CD8-positive, alpha-beta memory T cell (primary cell): ENCODE measurements at regions not wholly inside any gene's neighbourhood (a gene's known extent, or its start where the extent isn't known, plus 50 kb on each side); places are given as distances from the start of the nearest gene placed in this dataset.
A peak's percentile ranks its signal among the peaks of the same experiment; 100 is the strongest.

Source experiments
- CTCF ChIA-PET: fragments of 350-600 bp; sonication (Branson Sonifier 250); formaldehyde crosslinking; loops from one replicate; lab custom pipeline; 2021; ENCODE audit warnings: antibody characterized with exemption; lab: Charles Lee
- POLR2A ChIA-PET: fragments of 350-600 bp; sonication (Branson Sonifier 250); formaldehyde crosslinking; loops from one replicate; lab custom pipeline; 2021; ENCODE audit warnings: antibody characterized with exemption; lab: Charles Lee
- DNase-seq, 5 donors: peaks; one replicate each; pipeline versions ENCODE4 v3.0.0 to v3.0.0-alpha.2; 2020 to 2022; ENCODE audit warnings: mixed read lengths in 1 of 5
- H3K27ac ChIP-seq: one replicate; pipeline ENCODE4 v1.7.0; 2013; ENCODE audit warnings: low read depth, mild to moderate bottlenecking, low read length, moderate library complexity
- H3K27me3 ChIP-seq: 2 replicates; pipeline ENCODE4 v1.7.0; 2013; ENCODE audit warnings: low read length, mild to moderate bottlenecking; ENCODE audit not compliant: insufficient read depth, poor library complexity, severe bottlenecking
- H3K36me3 ChIP-seq: 2 replicates; pipeline ENCODE4 v1.7.0; 2013; ENCODE audit warnings: mild to moderate bottlenecking, low read length, moderate library complexity; ENCODE audit not compliant: insufficient read depth
- H3K4me1 ChIP-seq: 2 replicates; pipeline ENCODE4 v1.7.0; 2013; ENCODE audit warnings: mild to moderate bottlenecking, low read length, moderate library complexity; ENCODE audit not compliant: insufficient read depth
- H3K4me3 ChIP-seq: 2 replicates; pipeline ENCODE4 v1.7.0; 2013; ENCODE audit warnings: mild to moderate bottlenecking, low read length
- H3K9me3 ChIP-seq: 2 replicates; pipeline ENCODE4 v1.7.0; 2013; ENCODE audit warnings: mild to moderate bottlenecking, low read length
- H3K27ac Mint-ChIP-seq, 8 donors: one replicate each; pipeline ENCODE4 v1.8.0; 2020 to 2021; ENCODE audit warnings: mixed read lengths in 8 of 8, mild to moderate bottlenecking in 6 of 8, inconsistent platforms in 3 of 8, moderate library complexity in 3 of 8
- H3K27me3 Mint-ChIP-seq, 2 donors: one replicate each; pipeline ENCODE4 v1.8.0; 2020 to 2021; ENCODE audit warnings: mixed read lengths in 2 of 2, mild to moderate bottlenecking in 1 of 2, moderate library complexity in 1 of 2
- H3K36me3 Mint-ChIP-seq, 3 donors: one replicate each; pipeline ENCODE4 v1.8.0; 2020 to 2021; ENCODE audit warnings: mixed read lengths in 3 of 3, inconsistent platforms in 1 of 3, mild to moderate bottlenecking in 1 of 3
- H3K4me1 Mint-ChIP-seq, 3 donors: one replicate each; pipeline ENCODE4 v1.8.0; 2020 to 2021; ENCODE audit warnings: mixed read lengths in 3 of 3, inconsistent platforms in 1 of 3, mild to moderate bottlenecking in 1 of 3
- H3K4me3 Mint-ChIP-seq, 7 donors: one replicate each; pipeline ENCODE4 v1.8.0; 2020 to 2021; ENCODE audit warnings: mixed read lengths in 7 of 7, mild to moderate bottlenecking in 6 of 7, moderate library complexity in 4 of 7, inconsistent platforms in 2 of 7
- H3K9me3 Mint-ChIP-seq, 5 donors: one replicate each; pipeline ENCODE4 v1.8.0; 2020 to 2022; ENCODE audit warnings: mixed read lengths in 5 of 5, mild to moderate bottlenecking in 3 of 5, moderate library complexity in 2 of 5, inconsistent platforms in 1 of 5

DNA sequence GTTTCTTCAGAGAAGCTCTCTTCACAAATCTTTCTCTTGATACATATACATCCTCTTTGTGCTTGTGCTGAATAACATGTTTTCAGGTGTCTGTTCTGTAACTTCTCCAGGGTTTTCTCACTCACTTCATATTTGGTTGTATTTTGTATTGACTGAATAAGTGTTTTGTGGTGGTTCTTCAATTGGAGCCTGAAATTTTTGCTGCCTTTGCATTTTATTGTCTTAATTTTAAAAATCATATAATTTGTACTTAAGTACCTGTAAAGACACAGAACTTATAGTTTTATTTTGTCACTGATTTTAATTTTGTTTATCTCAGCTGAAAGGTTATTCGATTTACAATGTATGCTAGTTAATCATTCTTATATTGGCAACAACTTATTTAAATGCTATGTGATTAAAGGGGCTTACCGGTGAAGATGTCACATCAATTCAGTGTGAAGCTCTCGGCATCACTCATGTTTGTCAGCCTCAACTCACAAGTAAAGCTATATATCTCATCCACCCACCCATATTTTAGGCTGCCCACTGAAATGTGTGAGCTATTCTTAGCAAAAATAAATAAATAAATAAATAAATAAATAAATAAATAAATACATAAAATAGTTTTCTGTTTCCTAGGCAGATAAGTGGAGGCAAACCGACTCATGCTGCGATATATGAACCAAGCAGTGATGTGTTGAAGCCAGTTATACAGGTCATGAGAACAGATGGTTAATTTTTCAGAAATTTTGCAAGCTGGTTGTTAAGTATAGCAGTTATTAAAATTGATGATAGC, 76.4 kb upstream of the FSTL5 start:
- Mint-ChIP-seq H3K27ac (no peak overlapping the region), H3K36me3 (no peaks in the 10 kb centered on the region), H3K4me1 (no peaks in the 10 kb centered on the region), H3K4me3 (no peak overlapping the region), H3K27me3 (peaks cover 0 to 1% of the 10 kb centered on the region in 2 donors), H3K9me3 (peaks cover 4 to 18% (median 11%) of the 10 kb centered on the region in 5 donors)
- no peak overlapping the region for H3K27ac ChIP-seq
- ChIA-PET POLR2A (no interaction called here), CTCF (interaction anchor here (0.6 to 1.4 kb wide), 2 partner anchors 9 to 1004 kb away, joined by 3 read pairs; no protein-coding TSS in a partner anchor)
- no peaks in the 10 kb centered on the region for H3K27me3 ChIP-seq
- no peak overlapping the region for H3K4me3 ChIP-seq
- no peaks in the 10 kb centered on the region for H3K36me3 ChIP-seq
- no peak for DNase-seq
- no peaks in the 10 kb centered on the region for H3K9me3 ChIP-seq
- H3K4me1 ChIP-seq, result no peaks in the 10 kb centered on the region

DNA sequence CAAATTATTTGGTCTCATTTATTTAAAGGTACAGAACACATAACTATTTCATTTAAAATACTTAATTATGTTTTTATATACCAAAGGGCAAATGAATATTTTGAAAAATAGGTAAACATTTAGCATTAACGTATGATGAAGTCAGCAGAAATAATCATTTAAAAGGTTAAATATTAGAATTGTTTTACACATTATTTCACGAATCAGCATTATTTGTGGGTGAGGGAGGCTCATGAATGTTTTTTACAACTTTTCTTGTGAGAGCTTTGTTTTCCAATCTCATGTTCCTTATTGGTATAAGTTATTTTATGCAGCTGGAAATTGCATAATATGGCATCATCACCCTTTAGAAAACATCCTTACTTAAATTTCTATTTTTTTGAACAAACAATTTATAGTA, 73.9 kb upstream of the FSTL5 start:
- no peaks in the 10 kb centered on the region for H3K36me3 ChIP-seq
- no peak overlapping the region for H3K4me3 ChIP-seq
- H3K4me1 ChIP-seq, result no peaks in the 10 kb centered on the region
- ChIA-PET CTCF (no interaction called here), POLR2A (no interaction called here)
- no peaks in the 10 kb centered on the region for H3K27me3 ChIP-seq
- Mint-ChIP-seq H3K9me3 (peaks cover 6 to 18% (median 8%) of the 10 kb centered on the region in 5 donors), H3K4me3 (no peak overlapping the region), H3K27ac (no peak overlapping the region), H3K27me3 (no peaks in the 10 kb centered on the region), H3K4me1 (no peaks in the 10 kb centered on the region), H3K36me3 (no peaks in the 10 kb centered on the region)
- H3K27ac ChIP-seq, result no peak overlapping the region
- no peak for DNase-seq
- H3K9me3 ChIP-seq, result no peaks in the 10 kb centered on the region

DNA sequence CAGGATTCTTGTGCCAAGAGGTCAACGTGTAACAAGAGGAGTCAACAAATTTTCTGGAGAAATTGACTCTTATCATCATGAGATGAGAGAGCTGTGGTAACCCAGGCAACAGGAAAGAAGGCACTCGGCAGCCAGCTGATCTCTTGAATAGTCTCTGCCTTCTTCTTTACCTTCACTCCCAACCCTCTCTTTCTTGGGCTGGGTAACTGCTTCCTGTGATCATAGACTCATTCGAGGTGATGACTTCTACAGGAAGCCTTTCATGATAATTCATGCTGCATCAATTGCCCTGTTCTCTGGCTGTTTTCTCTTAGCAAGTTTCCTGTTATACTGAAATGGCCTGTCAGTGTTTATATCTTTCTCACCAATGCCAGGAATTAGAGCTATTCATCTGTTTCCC, 70.8 kb upstream of the FSTL5 start:
- Mint-ChIP-seq H3K4me1 (no peaks in the 10 kb centered on the region), H3K27me3 (no peaks in the 10 kb centered on the region), H3K9me3 (peaks cover 8 to 23% (median 10%) of the 10 kb centered on the region in 5 donors), H3K36me3 (no peaks in the 10 kb centered on the region), H3K4me3 (no peak overlapping the region), H3K27ac (no peak overlapping the region)
- Histone ChIP-seq H3K27me3 (no peaks in the 10 kb centered on the region), H3K4me3 (no peak overlapping the region), H3K9me3 (no peaks in the 10 kb centered on the region), H3K36me3 (no peaks in the 10 kb centered on the region), H3K27ac (no peak overlapping the region), H3K4me1 (no peaks in the 10 kb centered on the region)
- ChIA-PET POLR2A (no interaction called here), CTCF (no interaction called here)
- DNase-seq, result peak in 1 of 5 donors; percentile 9

DNA sequence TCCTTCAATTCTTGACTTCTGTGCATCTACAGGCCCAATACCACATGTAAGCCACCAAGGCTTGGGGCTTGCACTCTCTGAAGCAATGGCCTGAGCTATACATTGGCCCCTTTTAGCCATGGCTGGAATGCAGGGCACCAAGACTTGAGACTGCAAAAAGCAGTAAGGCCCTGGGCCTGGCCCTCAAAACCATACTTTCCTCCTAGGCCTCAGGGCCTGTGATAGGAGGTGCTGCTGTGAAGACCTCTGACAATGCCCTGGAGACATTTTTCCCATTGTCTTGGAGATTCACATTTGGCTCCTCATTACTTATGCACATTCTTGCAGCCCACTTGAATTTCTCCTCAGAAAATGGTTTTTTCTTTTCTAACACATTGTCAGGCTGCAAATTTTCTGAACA, 68.5 kb upstream of the FSTL5 start:
- Histone ChIP-seq H3K4me3 (no peak overlapping the region), H3K36me3 (no peaks in the 10 kb centered on the region), H3K9me3 (no peaks in the 10 kb centered on the region), H3K27ac (no peak overlapping the region), H3K4me1 (no peaks in the 10 kb centered on the region), H3K27me3 (no peaks in the 10 kb centered on the region)
- no peak overlapping the region for H3K27ac Mint-ChIP-seq
- H3K36me3 Mint-ChIP-seq, result no peaks in the 10 kb centered on the region
- ChIA-PET CTCF (no interaction called here), POLR2A (no interaction called here)
- H3K27me3 Mint-ChIP-seq, result no peaks in the 10 kb centered on the region
- no peak for DNase-seq
- no peak overlapping the region for H3K4me3 Mint-ChIP-seq
- peaks cover 8 to 24% (median 9%) of the 10 kb centered on the region in 5 donors for H3K9me3 Mint-ChIP-seq
- H3K4me1 Mint-ChIP-seq, result no peaks in the 10 kb centered on the region

DNA sequence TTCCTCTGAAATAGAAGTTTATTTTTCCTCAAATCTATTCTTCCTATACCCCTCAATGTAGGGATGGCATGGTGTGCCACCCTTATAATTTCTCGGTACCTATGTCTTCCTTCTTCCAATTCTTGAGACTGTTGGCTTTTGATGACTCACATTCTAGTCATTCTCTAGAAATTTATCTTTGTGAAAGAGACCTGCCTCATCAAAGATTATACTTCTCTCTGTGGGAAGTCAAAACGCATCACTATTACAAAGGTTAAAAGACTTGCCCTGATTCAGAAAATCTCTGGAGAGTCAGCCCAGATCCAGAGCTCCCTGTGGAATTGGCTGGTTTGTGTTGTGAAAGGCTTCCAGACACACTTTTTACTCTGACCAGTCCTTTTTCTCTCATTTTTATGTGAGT, 65.9 kb upstream of the FSTL5 start:
- Histone ChIP-seq H3K36me3 (no peaks in the 10 kb centered on the region), H3K4me1 (no peaks in the 10 kb centered on the region), H3K27me3 (no peaks in the 10 kb centered on the region), H3K9me3 (no peaks in the 10 kb centered on the region), H3K27ac (no peak overlapping the region), H3K4me3 (no peak overlapping the region)
- no peak overlapping the region for H3K4me3 Mint-ChIP-seq
- no peaks in the 10 kb centered on the region for H3K36me3 Mint-ChIP-seq
- H3K27ac Mint-ChIP-seq, result no peak overlapping the region
- H3K9me3 Mint-ChIP-seq, result peaks cover 4 to 15% (median 7%) of the 10 kb centered on the region in 5 donors
- no peaks in the 10 kb centered on the region for H3K27me3 Mint-ChIP-seq
- DNase-seq, result no peak
- ChIA-PET POLR2A (no interaction called here), CTCF (no interaction called here)
- no peaks in the 10 kb centered on the region for H3K4me1 Mint-ChIP-seq

DNA sequence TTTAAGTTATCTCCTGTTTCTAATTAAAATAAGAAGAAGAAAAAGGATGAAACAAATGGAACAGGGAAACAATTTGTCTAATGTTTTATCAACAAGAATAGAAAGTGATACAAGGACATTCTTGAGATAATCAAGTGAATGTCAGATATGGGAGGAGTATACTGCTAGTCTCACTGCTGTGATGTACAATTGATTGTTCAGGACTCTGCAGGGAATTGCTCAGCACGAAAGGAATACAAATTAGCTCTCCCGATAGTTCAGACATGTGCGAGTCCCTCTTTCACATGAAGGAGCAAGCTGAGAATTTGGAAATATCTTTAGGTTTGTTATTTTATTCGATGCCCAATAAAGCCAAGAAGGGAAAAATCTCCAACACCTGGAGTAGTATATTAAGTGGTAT, 57.3 kb upstream of the FSTL5 start:
- H3K27me3 Mint-ChIP-seq, result no peaks in the 10 kb centered on the region
- Histone ChIP-seq H3K27ac (no peak overlapping the region), H3K4me3 (no peak overlapping the region), H3K9me3 (no peaks in the 10 kb centered on the region), H3K36me3 (no peaks in the 10 kb centered on the region), H3K4me1 (no peaks in the 10 kb centered on the region), H3K27me3 (no peaks in the 10 kb centered on the region)
- no peaks in the 10 kb centered on the region for H3K4me1 Mint-ChIP-seq
- CTCF ChIA-PET, result no interaction called here
- H3K9me3 Mint-ChIP-seq, result peaks cover 2 to 8% (median 5%) of the 10 kb centered on the region in 5 donors
- DNase-seq, result no peak
- no peak overlapping the region for H3K4me3 Mint-ChIP-seq
- POLR2A ChIA-PET, result no interaction called here
- H3K27ac Mint-ChIP-seq, result no peak overlapping the region
- H3K36me3 Mint-ChIP-seq, result no peaks in the 10 kb centered on the region
